Peyer's patch (tissue), 4 donors: ENCODE measurements at regions not wholly inside any gene's neighbourhood (a gene's known extent, or its start where the extent isn't known, plus 50 kb on each side); places are given as distances from the start of the nearest gene placed in this dataset.

Experiments used
- DNase-seq, 3 donors: peaks; one replicate each; pipeline ENCODE4 v3.0.0-alpha.2; 2017 to 2019
- H3K27ac ChIP-seq, 4 donors: fragments of 200-600 bp; sonication (generic); one replicate each; pipeline ENCODE4 v1.5.1; 2016 to 2019
- H3K27me3 ChIP-seq, 2 donors: fragments of 200-600 bp; sonication (generic); one replicate each; pipeline ENCODE4 v1.5.1; 2019
- H3K36me3 ChIP-seq, 3 donors: fragments of 200-600 bp; sonication (generic); one replicate each; pipeline ENCODE4 v1.5.1; 2016 to 2019
- H3K4me1 ChIP-seq, 4 donors: fragments of 200-600 bp; sonication (generic); one replicate each; pipeline ENCODE4 v1.5.1; 2016 to 2019
- H3K4me3 ChIP-seq, 4 donors: fragments of 200-600 bp; sonication (generic); 1 replicate in 3 of 4; 2 replicates in 1 of 4; pipeline ENCODE4 v1.5.1; 2016 to 2019; ENCODE audit warnings: mild to moderate bottlenecking in 1 of 4
- H3K9me3 ChIP-seq, 4 donors: fragments of 200-600 bp; sonication (generic); one replicate each; pipeline ENCODE4 v1.5.1; 2016 to 2019; ENCODE audit warnings: mild to moderate bottlenecking in 1 of 4
- POLR2A ChIP-seq, 2 donors: fragments of 450-650 bp; IDR thresholded peaks; one replicate each; pipeline ENCODE4 v1.5.1; 2017; ENCODE audit warnings: antibody characterized with exemption in 2 of 2, mild to moderate bottlenecking in 2 of 2, moderate library complexity in 2 of 2
- TF ChIP-seq, protein P1 (sequence below), 6 experiments: fragments of 450-650 bp in 4 of 6; fragments of 200-600 bp in 2 of 6; sonication (generic) in 1 of 6; IDR thresholded peaks; one replicate each; pipeline ENCODE4 v1.5.1; 2017 to 2019; ENCODE audit warnings: antibody characterized with exemption in 6 of 6, mild to moderate bottlenecking in 3 of 6, moderate library complexity in 1 of 6

DNA sequence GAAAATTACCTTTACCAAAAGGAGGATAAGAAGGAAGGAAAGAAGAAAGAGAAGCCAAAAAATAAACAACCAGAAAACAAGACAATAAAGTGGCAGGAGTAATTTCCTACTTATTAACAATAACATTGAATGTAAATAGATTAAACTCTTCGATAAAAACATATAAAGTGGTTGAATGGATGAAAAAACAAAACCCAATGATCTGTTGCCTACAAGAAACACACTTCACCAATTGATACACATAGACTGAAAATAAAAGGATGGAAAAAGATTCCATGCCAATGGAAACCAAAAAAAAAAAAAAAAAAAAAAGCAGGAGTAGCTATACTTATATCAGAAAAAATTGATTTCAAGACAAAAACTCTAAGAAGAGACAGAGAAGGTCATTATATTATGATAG is 518.9 kb downstream of the BCKDHB start:
- H3K27ac ChIP-seq: no peak overlapping the region
- no peak for TF ChIP-seq POLR2A (IDR thresholded peaks at IDR 0.05)
- TF ChIP-seq, protein P1, sequence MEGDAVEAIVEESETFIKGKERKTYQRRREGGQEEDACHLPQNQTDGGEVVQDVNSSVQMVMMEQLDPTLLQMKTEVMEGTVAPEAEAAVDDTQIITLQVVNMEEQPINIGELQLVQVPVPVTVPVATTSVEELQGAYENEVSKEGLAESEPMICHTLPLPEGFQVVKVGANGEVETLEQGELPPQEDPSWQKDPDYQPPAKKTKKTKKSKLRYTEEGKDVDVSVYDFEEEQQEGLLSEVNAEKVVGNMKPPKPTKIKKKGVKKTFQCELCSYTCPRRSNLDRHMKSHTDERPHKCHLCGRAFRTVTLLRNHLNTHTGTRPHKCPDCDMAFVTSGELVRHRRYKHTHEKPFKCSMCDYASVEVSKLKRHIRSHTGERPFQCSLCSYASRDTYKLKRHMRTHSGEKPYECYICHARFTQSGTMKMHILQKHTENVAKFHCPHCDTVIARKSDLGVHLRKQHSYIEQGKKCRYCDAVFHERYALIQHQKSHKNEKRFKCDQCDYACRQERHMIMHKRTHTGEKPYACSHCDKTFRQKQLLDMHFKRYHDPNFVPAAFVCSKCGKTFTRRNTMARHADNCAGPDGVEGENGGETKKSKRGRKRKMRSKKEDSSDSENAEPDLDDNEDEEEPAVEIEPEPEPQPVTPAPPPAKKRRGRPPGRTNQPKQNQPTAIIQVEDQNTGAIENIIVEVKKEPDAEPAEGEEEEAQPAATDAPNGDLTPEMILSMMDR (IDR thresholded peaks at IDR 0.05): no peak

DNA sequence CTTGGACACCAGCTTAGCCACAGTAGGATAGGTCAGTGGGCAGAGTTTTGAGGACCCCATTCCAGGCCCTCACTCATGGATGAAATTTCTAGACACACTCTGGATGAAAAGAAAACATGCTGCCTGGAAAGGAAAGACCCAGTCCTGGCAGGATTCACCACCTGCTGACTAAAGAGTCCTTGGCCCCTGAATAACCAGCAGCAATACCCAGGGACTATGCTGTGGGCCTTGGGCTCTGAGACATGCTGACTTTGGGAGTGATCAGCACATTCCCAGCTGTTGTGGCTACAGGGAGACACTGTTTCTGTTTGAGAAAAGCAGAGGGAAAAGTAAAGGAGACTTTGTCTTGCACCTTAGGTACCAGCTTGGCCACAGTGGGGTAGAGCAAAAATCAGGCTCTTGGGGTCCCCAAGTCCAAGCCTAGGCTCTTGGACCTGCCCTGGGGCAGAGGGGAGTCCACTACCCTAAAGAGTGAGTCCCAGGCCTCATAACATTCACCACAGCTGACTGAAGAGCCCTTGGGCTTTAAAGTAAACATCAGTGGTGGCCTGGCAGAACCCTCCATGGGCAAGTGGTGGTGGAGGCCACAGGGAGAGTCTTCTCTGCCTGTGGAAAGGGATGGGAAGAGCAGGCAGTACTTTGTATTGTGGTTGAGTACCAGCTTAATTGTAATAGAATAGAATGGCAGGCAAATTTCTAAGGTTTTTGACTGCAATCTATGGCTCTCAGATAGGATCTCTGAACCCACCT is 516.8 kb downstream of the BCKDHB start:
- no peak overlapping the region for H3K27ac ChIP-seq
- no peaks in the 10 kb centered on the region for H3K36me3 ChIP-seq
- H3K27me3 ChIP-seq: no peaks in the 10 kb centered on the region
- H3K9me3 ChIP-seq: no peaks in the 10 kb centered on the region
- TF ChIP-seq POLR2A (IDR thresholded peaks at IDR 0.05): no peak
- TF ChIP-seq, protein P1 (IDR thresholded peaks at IDR 0.05): no peak
- no peaks in the 10 kb centered on the region for H3K4me1 ChIP-seq
- H3K4me3 ChIP-seq: no peak overlapping the region
- no peak for DNase-seq

More for the DNA sequence above, 518.9 kb downstream of the BCKDHB start:
- H3K36me3 ChIP-seq: no peaks in the 10 kb centered on the region
- H3K4me1 ChIP-seq: no peaks in the 10 kb centered on the region
- no peak overlapping the region for H3K4me3 ChIP-seq
- DNase-seq: no peak
- no peaks in the 10 kb centered on the region for H3K27me3 ChIP-seq
- H3K9me3 ChIP-seq: no peaks in the 10 kb centered on the region

DNA sequence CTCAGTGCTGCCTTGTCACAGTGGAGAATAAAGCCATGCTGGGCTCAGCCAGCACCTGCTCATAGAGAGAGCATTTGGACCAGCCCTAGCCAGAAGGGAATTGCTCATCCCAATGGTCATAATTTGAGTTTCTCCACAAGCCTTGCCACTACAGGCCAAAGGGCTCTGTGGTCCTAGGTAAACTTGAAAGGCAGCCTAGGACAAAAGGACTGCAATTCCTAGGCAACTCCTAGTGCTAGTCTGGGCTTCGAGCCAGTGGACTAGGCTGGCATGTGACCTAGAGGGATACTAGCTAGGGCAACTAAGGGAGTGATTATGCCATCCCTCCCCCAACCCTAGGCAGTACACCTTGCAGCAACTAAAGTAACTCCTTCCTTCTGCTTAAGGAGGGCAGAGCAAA is 516.2 kb downstream of the BCKDHB start:
- H3K27me3 ChIP-seq: no peaks in the 10 kb centered on the region
- no peak overlapping the region for H3K4me3 ChIP-seq
- H3K4me1 ChIP-seq: no peaks in the 10 kb centered on the region
- H3K9me3 ChIP-seq: peaks cover 0 to 2% (median 0%) of the 10 kb centered on the region in 4 donors
- no peaks in the 10 kb centered on the region for H3K36me3 ChIP-seq
- no peak for DNase-seq
- no peak for TF ChIP-seq POLR2A (IDR thresholded peaks at IDR 0.05)
- TF ChIP-seq, protein P1 (IDR thresholded peaks at IDR 0.05): no peak
- H3K27ac ChIP-seq: no peak overlapping the region

DNA sequence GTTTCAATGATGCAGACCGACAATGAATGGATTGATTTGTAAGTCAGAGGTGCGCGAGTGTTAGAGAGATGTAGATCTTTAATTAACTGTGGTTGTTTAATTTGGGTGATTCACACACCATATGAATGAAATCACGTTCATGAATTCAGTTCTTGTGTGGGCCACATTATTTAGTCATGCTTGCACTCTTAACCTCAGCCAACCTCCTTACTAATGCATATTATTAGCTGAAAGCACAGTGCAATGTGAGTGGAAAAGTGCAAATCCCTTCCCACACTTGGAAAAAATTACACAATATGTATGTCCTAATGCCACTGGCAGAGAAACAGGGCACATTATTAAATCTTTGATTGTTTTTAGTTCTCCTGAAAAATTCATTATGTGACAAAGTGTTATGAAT is 512.5 kb downstream of the BCKDHB start:
- TF ChIP-seq, protein P1 (IDR thresholded peaks at IDR 0.05): no peak
- no peak for TF ChIP-seq POLR2A (IDR thresholded peaks at IDR 0.05)
- Histone ChIP-seq H3K27ac (no peak overlapping the region), H3K9me3 (peaks cover 0 to 2% (median 0%) of the 10 kb centered on the region in 4 donors), H3K4me3 (no peak overlapping the region), H3K36me3 (no peaks in the 10 kb centered on the region), H3K4me1 (no peaks in the 10 kb centered on the region), H3K27me3 (no peaks in the 10 kb centered on the region)
- no peak for DNase-seq

DNA sequence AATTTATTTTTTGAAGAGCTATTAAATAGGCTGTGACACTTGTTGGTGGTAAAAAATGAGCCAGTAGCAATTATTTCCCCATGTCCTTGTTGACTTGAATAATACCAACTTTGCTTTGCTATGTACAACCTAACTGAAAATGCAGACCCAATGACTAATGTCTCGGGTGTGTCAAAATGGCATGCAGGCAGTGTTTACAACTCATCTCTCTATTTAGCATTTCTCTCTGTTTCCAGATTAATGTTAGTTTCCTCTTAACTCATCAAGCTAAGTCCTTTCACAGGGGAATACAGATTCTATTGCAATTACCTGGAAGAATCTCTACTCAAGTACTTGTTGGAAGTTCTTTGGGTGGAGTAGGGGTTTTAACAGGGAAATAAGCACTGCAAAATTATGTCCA is 504.4 kb downstream of the BCKDHB start:
- no peak for DNase-seq
- no peaks in the 10 kb centered on the region for H3K4me1 ChIP-seq
- H3K27ac ChIP-seq: no peak overlapping the region
- no peaks in the 10 kb centered on the region for H3K27me3 ChIP-seq
- no peak overlapping the region for H3K4me3 ChIP-seq
- H3K9me3 ChIP-seq: no peaks in the 10 kb centered on the region
- no peak for TF ChIP-seq POLR2A (IDR thresholded peaks at IDR 0.05)
- TF ChIP-seq, protein P1 (IDR thresholded peaks at IDR 0.05): no peak
- H3K36me3 ChIP-seq: no peaks in the 10 kb centered on the region
